Dendritic cell treated with granulocyte-macrophage colony-stimulating factor and Interleukin-4, amounts not matched to agents 40 ng/mL and 50 ng/mL, for 4 days (primary cell): ENCODE measurements at regions not wholly inside any gene's neighbourhood (a gene's known extent, or its start where the extent isn't known, plus 50 kb on each side); places are given as distances from the start of the nearest gene placed in this dataset.

ENCODE experiments used
- H3K27ac Mint-ChIP-seq: one replicate; pipeline ENCODE4 v1.8.0; 2022; ENCODE audit warnings: mild to moderate bottlenecking, mixed read lengths
- H3K27me3 Mint-ChIP-seq: one replicate; pipeline ENCODE4 v1.8.0; 2022; ENCODE audit warnings: mild to moderate bottlenecking, mixed read lengths
- H3K36me3 Mint-ChIP-seq: one replicate; pipeline ENCODE4 v1.8.0; 2022; ENCODE audit warnings: low read depth, mixed read lengths
- H3K4me1 Mint-ChIP-seq: one replicate; pipeline ENCODE4 v1.8.0; 2022; ENCODE audit warnings: low read depth, mixed read lengths
- H3K4me3 Mint-ChIP-seq: one replicate; pipeline ENCODE4 v1.8.0; 2022; ENCODE audit warnings: mild to moderate bottlenecking, moderate library complexity, mixed read lengths
- H3K9me3 Mint-ChIP-seq: one replicate; pipeline ENCODE4 v1.8.0; 2022; ENCODE audit warnings: mixed read lengths
- intact Hi-C: fragments of 100-400 bp; cut with micrococcal nuclease; formaldehyde crosslinking; loops from one replicate; pipeline ENCODE4 v1.15.0; 2022

GRCh38 chr1:201603613-201604232 is 64.8 kb downstream of the NAV1 start:
- no peak overlapping the region for H3K4me3 Mint-ChIP-seq
- no peak overlapping the region for H3K27ac Mint-ChIP-seq
- H3K4me1 Mint-ChIP-seq = peaks cover 9% of the 10 kb centered on the region
- H3K9me3 Mint-ChIP-seq = no peaks in the 10 kb centered on the region
- no peaks in the 10 kb centered on the region for H3K36me3 Mint-ChIP-seq
- intact Hi-C loops = no loop called here
- H3K27me3 Mint-ChIP-seq = no peaks in the 10 kb centered on the region

GRCh38 chr1:201605385-201606010 is 66.6 kb downstream of the NAV1 start:
- Mint-ChIP-seq H3K27ac (no peak overlapping the region), H3K27me3 (no peaks in the 10 kb centered on the region), H3K4me3 (no peak overlapping the region), H3K36me3 (no peaks in the 10 kb centered on the region), H3K9me3 (no peaks in the 10 kb centered on the region), H3K4me1 (peaks cover 5% of the 10 kb centered on the region)
- intact Hi-C loops = no loop called here

GRCh38 chr1:201606096-201606495 is 67.2 kb downstream of the NAV1 start:
- no peak overlapping the region for H3K27ac Mint-ChIP-seq
- no peaks in the 10 kb centered on the region for H3K36me3 Mint-ChIP-seq
- H3K27me3 Mint-ChIP-seq = no peaks in the 10 kb centered on the region
- H3K4me1 Mint-ChIP-seq = peaks cover 5% of the 10 kb centered on the region
- no peaks in the 10 kb centered on the region for H3K9me3 Mint-ChIP-seq
- no peak overlapping the region for H3K4me3 Mint-ChIP-seq
- intact Hi-C loops = no loop called here

GRCh38 chr1:201606623-201607022 is 67.7 kb downstream of the NAV1 start:
- Mint-ChIP-seq H3K4me3 (no peak overlapping the region), H3K4me1 (peaks cover 5% of the 10 kb centered on the region), H3K27ac (no peak overlapping the region), H3K9me3 (no peaks in the 10 kb centered on the region), H3K36me3 (no peaks in the 10 kb centered on the region), H3K27me3 (no peaks in the 10 kb centered on the region)
- intact Hi-C loops = no loop called here

GRCh38 chr1:201608635-201609395 is 69.9 kb downstream of the NAV1 start:
- H3K4me3 Mint-ChIP-seq = no peak overlapping the region
- no peaks in the 10 kb centered on the region for H3K9me3 Mint-ChIP-seq
- intact Hi-C loops = no loop called here
- H3K27me3 Mint-ChIP-seq = no peaks in the 10 kb centered on the region
- H3K4me1 Mint-ChIP-seq = peaks cover 11% of the 10 kb centered on the region
- H3K36me3 Mint-ChIP-seq = no peaks in the 10 kb centered on the region
- H3K27ac Mint-ChIP-seq = no peak overlapping the region

DNA sequence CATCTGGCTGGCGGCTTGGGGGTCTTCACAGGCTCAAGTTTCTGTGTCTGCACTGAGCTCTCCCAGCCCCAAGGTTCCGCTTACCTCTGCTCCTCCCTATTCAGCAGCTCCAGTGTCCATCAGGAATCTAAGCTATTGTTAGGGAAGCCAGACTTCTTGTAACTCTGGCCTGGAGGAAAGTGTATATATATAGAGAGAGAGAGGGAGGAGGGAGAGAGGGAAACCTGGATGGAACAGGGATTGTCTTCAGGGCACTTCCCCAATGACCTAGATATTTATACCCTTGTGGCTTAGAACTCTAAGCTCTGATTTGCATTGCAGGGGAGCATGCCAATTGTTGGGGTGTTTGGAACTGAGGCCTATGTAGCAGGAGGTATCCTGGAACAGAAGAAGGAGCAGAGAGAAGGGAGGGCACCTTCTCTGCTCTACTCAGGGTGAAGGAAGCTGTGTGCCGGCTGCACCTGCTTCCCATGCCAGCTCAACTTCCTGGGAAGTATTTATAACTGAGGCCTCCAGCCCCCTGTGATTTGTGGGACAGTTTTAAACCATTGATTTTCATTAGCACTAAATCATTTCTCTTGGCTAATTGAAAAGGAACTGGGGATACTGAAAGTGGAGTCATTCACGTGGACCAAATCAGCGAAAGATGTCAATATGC is 70.9 kb downstream of the NAV1 start:
- no peaks in the 10 kb centered on the region for H3K9me3 Mint-ChIP-seq
- H3K4me3 Mint-ChIP-seq = no peak overlapping the region
- H3K27ac Mint-ChIP-seq = no peak overlapping the region
- H3K4me1 Mint-ChIP-seq = peaks cover 17% of the 10 kb centered on the region
- intact Hi-C loops = no loop called here
- H3K36me3 Mint-ChIP-seq = no peaks in the 10 kb centered on the region
- no peaks in the 10 kb centered on the region for H3K27me3 Mint-ChIP-seq

- Mint-ChIP-seq H3K36me3 (no peaks in the 10 kb centered on the region), H3K4me1 (peaks cover 17% of the 10 kb centered on the region), H3K27me3 (no peaks in the 10 kb centered on the region), H3K9me3 (no peaks in the 10 kb centered on the region), H3K4me3 (no peak overlapping the region), H3K27ac (no peak overlapping the region)
- intact Hi-C loops = no loop called here
These were observed 71.9 kb downstream of the NAV1 start for GRCh38 chr1:201610858-201611257.

DNA sequence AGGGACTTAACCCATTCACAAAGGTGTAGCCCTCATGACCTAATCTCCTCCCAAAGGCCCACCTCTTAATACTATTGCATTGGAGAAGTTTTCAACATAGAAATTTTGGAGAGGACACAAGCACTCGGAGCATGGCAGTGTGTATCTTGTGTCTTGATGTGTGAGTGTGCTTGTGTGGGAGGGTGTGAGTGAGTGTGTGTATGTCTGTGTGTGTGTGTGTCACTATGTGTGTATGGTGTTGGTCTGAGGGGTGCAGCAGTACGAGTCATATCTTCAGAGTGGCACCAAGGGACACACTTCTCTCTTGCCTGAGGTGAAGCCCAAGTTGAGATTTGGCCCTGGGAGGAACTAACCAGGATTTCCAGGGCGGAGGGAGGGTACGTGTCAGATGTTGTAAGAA is 73.7 kb downstream of the NAV1 start:
- H3K9me3 Mint-ChIP-seq = no peaks in the 10 kb centered on the region
- no peak overlapping the region for H3K4me3 Mint-ChIP-seq
- peaks cover 17% of the 10 kb centered on the region for H3K4me1 Mint-ChIP-seq
- H3K27me3 Mint-ChIP-seq = no peaks in the 10 kb centered on the region
- no peaks in the 10 kb centered on the region for H3K36me3 Mint-ChIP-seq
- no peak overlapping the region for H3K27ac Mint-ChIP-seq
- intact Hi-C loops = no loop called here

GRCh38 chr1:201614262-201615015 is 75.5 kb downstream of the NAV1 start:
- Mint-ChIP-seq H3K4me1 (peaks cover 17% of the 10 kb centered on the region), H3K9me3 (no peaks in the 10 kb centered on the region), H3K27ac (no peak overlapping the region), H3K27me3 (no peaks in the 10 kb centered on the region), H3K36me3 (no peaks in the 10 kb centered on the region), H3K4me3 (no peak overlapping the region)
- intact Hi-C loops = no loop called here

DNA sequence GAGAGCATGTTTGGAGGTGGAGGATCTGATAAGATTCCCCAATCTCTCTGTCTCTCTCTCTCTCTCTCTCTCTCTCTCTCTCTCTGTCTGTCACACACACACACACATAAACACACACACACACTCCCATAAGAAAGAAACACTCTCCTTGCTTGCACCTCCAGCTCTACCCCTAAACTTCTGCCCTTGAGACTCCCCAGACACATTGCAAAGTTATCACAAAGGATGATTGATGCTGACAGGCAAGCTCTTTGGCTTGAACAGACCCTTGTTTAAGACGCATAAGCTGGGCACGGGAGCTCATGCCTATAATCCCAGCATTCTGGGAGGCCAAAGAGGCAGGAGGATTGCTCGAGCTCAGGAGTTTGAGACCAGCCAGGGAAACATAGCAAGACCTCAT is 78.2 kb downstream of the NAV1 start:
- Mint-ChIP-seq H3K4me3 (no peak overlapping the region), H3K27ac (no peak overlapping the region), H3K9me3 (no peaks in the 10 kb centered on the region), H3K4me1 (peaks cover 12% of the 10 kb centered on the region), H3K36me3 (no peaks in the 10 kb centered on the region), H3K27me3 (no peaks in the 10 kb centered on the region)
- intact Hi-C loops = no loop called here

GRCh38 chr1:201618389-201618788 is 79.5 kb downstream of the NAV1 start:
- peaks cover 6% of the 10 kb centered on the region for H3K4me1 Mint-ChIP-seq
- H3K36me3 Mint-ChIP-seq = no peaks in the 10 kb centered on the region
- H3K27ac Mint-ChIP-seq = no peak overlapping the region
- H3K27me3 Mint-ChIP-seq = no peaks in the 10 kb centered on the region
- intact Hi-C loops = no loop called here
- no peak overlapping the region for H3K4me3 Mint-ChIP-seq
- no peaks in the 10 kb centered on the region for H3K9me3 Mint-ChIP-seq

GRCh38 chr1:201618905-201619304 is 80.0 kb downstream of the NAV1 start:
- H3K4me1 Mint-ChIP-seq = peaks cover 5% of the 10 kb centered on the region
- no peak overlapping the region for H3K4me3 Mint-ChIP-seq
- no peaks in the 10 kb centered on the region for H3K36me3 Mint-ChIP-seq
- no peaks in the 10 kb centered on the region for H3K27me3 Mint-ChIP-seq
- intact Hi-C loops = no loop called here
- no peaks in the 10 kb centered on the region for H3K9me3 Mint-ChIP-seq
- no peak overlapping the region for H3K27ac Mint-ChIP-seq

GRCh38 chr1:201619513-201619912 is 80.6 kb downstream of the NAV1 start:
- Mint-ChIP-seq H3K4me3 (no peak overlapping the region), H3K9me3 (no peaks in the 10 kb centered on the region), H3K27me3 (no peaks in the 10 kb centered on the region), H3K4me1 (no peaks in the 10 kb centered on the region), H3K36me3 (no peaks in the 10 kb centered on the region), H3K27ac (no peak overlapping the region)
- intact Hi-C loops = no loop called here

GRCh38 chr1:201622353-201622752 is 83.4 kb downstream of the NAV1 start:
- Mint-ChIP-seq H3K36me3 (no peaks in the 10 kb centered on the region), H3K4me1 (peaks cover 5% of the 10 kb centered on the region), H3K4me3 (no peak overlapping the region), H3K9me3 (no peaks in the 10 kb centered on the region), H3K27ac (no peak overlapping the region), H3K27me3 (no peaks in the 10 kb centered on the region)
- intact Hi-C loops = no loop called here
